Effector memory CD8-positive, alpha-beta T cell (primary cell): ENCODE measurements at regions not wholly inside any gene's neighbourhood (a gene's known extent, or its start where the extent isn't known, plus 50 kb on each side); places are given as distances from the start of the nearest gene placed in this dataset.

Experiments
- ATAC-seq: fragments of 150-1000 bp; cut with Tn5 transposase; replicated peaks from 2 replicates; pipeline ENCODE4 v1.10.0; 2021; ENCODE audit warnings: mild to moderate bottlenecking, moderate library complexity
- DNase-seq, 3 experiments: peaks; one replicate each; pipeline ENCODE4 v3.0.0; 2021
- H3K27ac Mint-ChIP-seq, 2 donors: one replicate each; pipeline ENCODE4 v1.8.0; 2022; ENCODE audit warnings: mild to moderate bottlenecking in 2 of 2, mixed read lengths in 2 of 2, moderate library complexity in 2 of 2
- H3K27me3 Mint-ChIP-seq, 2 donors: one replicate each; pipeline ENCODE4 v1.8.0; 2022; ENCODE audit warnings: mixed read lengths in 2 of 2
- H3K36me3 Mint-ChIP-seq: one replicate; pipeline ENCODE4 v1.8.0; 2022; ENCODE audit warnings: mild to moderate bottlenecking, moderate library complexity, mixed read lengths; ENCODE audit not compliant: insufficient read depth
- H3K4me1 Mint-ChIP-seq, 2 donors: one replicate each; pipeline ENCODE4 v1.8.0; 2022; ENCODE audit warnings: low read depth in 2 of 2, mixed read lengths in 2 of 2
- H3K4me3 Mint-ChIP-seq, 2 donors: one replicate each; pipeline ENCODE4 v1.8.0; 2022; ENCODE audit warnings: mild to moderate bottlenecking in 2 of 2, mixed read lengths in 2 of 2, moderate library complexity in 2 of 2
- H3K9me3 Mint-ChIP-seq, 2 donors: one replicate each; pipeline ENCODE4 v1.8.0; 2022; ENCODE audit warnings: mixed read lengths in 2 of 2

- ATAC-seq (no peak), DNase-seq (no peak)
- Mint-ChIP-seq H3K27ac (no peak overlapping the region), H3K36me3 (no peaks in the 10 kb centered on the region), H3K27me3 (no peaks in the 10 kb centered on the region), H3K4me1 (peaks cover 0 to 4% of the 10 kb centered on the region in 2 donors), H3K4me3 (no peak overlapping the region), H3K9me3 (peaks cover 0 to 9% of the 10 kb centered on the region in 2 donors)
Measured at GRCh38 chr10:62715383-62715782, 89.1 kb upstream of the ADO start.

DNA sequence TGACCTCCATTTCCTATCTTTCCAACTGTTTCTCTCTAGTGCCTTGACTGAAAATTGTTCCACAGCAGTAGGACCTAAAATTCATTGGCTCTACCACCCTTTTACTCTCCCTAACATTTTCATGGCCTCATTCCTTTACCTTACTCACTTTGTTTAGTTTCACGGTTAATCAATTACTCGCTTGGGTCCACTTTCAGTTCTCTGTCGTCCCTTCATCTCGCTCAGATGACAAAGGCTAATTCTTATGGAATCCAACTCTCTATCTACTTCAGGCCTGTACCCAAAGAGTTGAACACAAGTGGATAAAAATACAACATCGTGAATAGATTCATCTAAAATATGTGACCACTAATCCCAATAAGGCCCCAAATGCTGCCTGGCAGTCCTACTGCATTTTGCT lies 85.9 kb upstream of the ADO start:
- no peak overlapping the region for H3K27ac Mint-ChIP-seq
- no peaks in the 10 kb centered on the region for H3K9me3 Mint-ChIP-seq
- H3K27me3 Mint-ChIP-seq: no peaks in the 10 kb centered on the region
- ATAC-seq (no peak), DNase-seq (no peak)
- H3K36me3 Mint-ChIP-seq: no peaks in the 10 kb centered on the region
- no peak overlapping the region for H3K4me3 Mint-ChIP-seq
- peaks cover 0 to 4% of the 10 kb centered on the region in 2 donors for H3K4me1 Mint-ChIP-seq

GRCh38 chr10:62719061-62719460 lies 85.5 kb upstream of the ADO start:
- peaks cover 0 to 4% of the 10 kb centered on the region in 2 donors for H3K4me1 Mint-ChIP-seq
- ATAC-seq (no peak), DNase-seq (no peak)
- no peak overlapping the region for H3K27ac Mint-ChIP-seq
- H3K36me3 Mint-ChIP-seq: no peaks in the 10 kb centered on the region
- no peaks in the 10 kb centered on the region for H3K9me3 Mint-ChIP-seq
- no peak overlapping the region for H3K4me3 Mint-ChIP-seq
- no peaks in the 10 kb centered on the region for H3K27me3 Mint-ChIP-seq

- DNase-seq: no peak
- no peak for ATAC-seq
- H3K27me3 Mint-ChIP-seq: no peaks in the 10 kb centered on the region
- no peaks in the 10 kb centered on the region for H3K9me3 Mint-ChIP-seq
- no peaks in the 10 kb centered on the region for H3K36me3 Mint-ChIP-seq
- peaks cover 5% of the 10 kb centered on the region in 2 donors for H3K4me1 Mint-ChIP-seq
- no peak overlapping the region for H3K27ac Mint-ChIP-seq
- no peak overlapping the region for H3K4me3 Mint-ChIP-seq
Measured at GRCh38 chr10:62721687-62722086, 82.8 kb upstream of the ADO start.

GRCh38 chr10:62723375-62723774 lies 81.1 kb upstream of the ADO start:
- Mint-ChIP-seq H3K9me3 (no peaks in the 10 kb centered on the region), H3K27ac (no peak overlapping the region), H3K36me3 (no peaks in the 10 kb centered on the region), H3K4me3 (no peak overlapping the region), H3K4me1 (peaks cover 5% of the 10 kb centered on the region in 2 donors), H3K27me3 (no peaks in the 10 kb centered on the region)
- DNase-seq (no peak), ATAC-seq (no peak)

DNA sequence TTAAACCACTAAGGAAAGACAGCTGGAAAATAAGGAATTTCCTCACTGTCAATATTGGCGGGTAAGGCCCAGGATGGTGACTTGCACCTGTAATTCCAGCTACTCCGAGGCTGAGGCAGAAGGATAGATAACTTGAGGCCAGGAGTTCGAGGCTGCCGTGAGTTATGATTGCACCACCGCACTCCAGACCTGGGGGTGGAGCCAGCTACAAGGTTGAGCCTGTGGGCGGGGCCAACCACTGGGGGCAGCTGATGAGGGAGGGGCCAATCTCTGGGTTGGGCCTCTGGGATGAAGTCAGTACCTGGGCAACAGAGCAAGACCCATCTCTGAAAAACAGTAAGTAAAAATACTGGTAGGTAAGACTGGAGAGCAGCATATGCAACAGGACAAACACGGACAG lies 80.1 kb upstream of the ADO start:
- DNase-seq: no peak
- no peak overlapping the region for H3K4me3 Mint-ChIP-seq
- H3K36me3 Mint-ChIP-seq: no peaks in the 10 kb centered on the region
- no peak for ATAC-seq
- H3K27ac Mint-ChIP-seq: no peak overlapping the region
- peaks cover 10 to 11% of the 10 kb centered on the region in 2 donors for H3K4me1 Mint-ChIP-seq
- H3K9me3 Mint-ChIP-seq: no peaks in the 10 kb centered on the region
- no peaks in the 10 kb centered on the region for H3K27me3 Mint-ChIP-seq

- Mint-ChIP-seq H3K4me3 (no peak overlapping the region), H3K4me1 (peaks cover 10 to 11% of the 10 kb centered on the region in 2 donors), H3K9me3 (no peaks in the 10 kb centered on the region), H3K36me3 (no peaks in the 10 kb centered on the region), H3K27ac (peak overlapping the region in 1 of 2 donors; percentile 49), H3K27me3 (no peaks in the 10 kb centered on the region)
- DNase-seq: no peak
- peak; percentile 16 for ATAC-seq
Measured at GRCh38 chr10:62726142-62726541, 78.4 kb upstream of the ADO start.

DNA sequence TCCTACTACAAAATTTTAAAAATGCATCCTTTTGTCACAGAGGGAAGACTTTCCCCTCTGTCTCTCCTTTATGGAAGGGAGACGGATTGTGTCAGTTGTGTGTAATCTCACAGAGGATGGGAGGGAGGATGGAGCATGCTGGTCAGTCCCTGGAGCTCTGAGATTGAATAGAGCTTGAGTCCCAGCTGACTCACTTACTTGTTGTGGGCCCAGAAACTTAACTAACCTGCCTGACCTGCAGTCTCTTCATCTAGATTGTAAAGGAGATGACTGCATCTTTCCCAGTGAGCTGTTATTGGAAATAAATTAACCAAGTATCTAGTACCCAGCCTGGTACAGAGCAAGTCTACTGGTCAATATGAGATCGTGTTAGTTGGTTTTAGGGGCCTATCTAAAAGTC lies 77.9 kb upstream of the ADO start:
- Mint-ChIP-seq H3K4me1 (peaks cover 10 to 11% of the 10 kb centered on the region in 2 donors), H3K9me3 (no peaks in the 10 kb centered on the region), H3K36me3 (no peaks in the 10 kb centered on the region), H3K4me3 (no peak overlapping the region), H3K27ac (peak overlapping the region in 1 of 2 donors; percentile 49), H3K27me3 (no peaks in the 10 kb centered on the region)
- DNase-seq (no peak), ATAC-seq (no peak)

GRCh38 chr10:62727934-62728333 lies 76.6 kb upstream of the ADO start:
- Mint-ChIP-seq H3K27me3 (no peaks in the 10 kb centered on the region), H3K27ac (peak overlapping the region in 1 of 2 donors; percentile 27), H3K9me3 (no peaks in the 10 kb centered on the region), H3K4me3 (no peak overlapping the region), H3K4me1 (peaks cover 10 to 18% of the 10 kb centered on the region in 2 donors), H3K36me3 (no peaks in the 10 kb centered on the region)
- DNase-seq (no peak), ATAC-seq (no peak)

DNA sequence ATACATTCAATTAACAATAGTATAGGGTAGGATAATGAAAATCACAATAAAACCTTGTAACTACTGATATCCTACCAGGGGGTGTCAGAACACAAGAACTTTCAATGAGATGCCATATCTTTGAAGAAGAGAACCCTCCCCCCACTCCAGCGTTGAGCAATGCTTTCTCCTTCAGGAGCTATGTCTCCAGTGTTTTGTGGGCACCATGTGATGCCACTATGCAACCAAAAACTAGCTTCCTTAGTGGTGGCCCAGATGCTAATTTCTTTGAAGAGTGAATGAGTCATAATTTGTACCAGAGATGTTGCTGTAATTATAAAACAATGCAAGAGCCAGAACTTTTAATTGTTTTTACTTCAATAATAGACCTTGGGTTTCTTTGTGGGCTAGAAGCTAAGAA lies 76.0 kb upstream of the ADO start:
- H3K4me1 Mint-ChIP-seq: peaks cover 10 to 18% of the 10 kb centered on the region in 2 donors
- H3K27ac Mint-ChIP-seq: peak overlapping the region in 1 of 2 donors; percentile 27
- peak; percentile 18 for ATAC-seq

DNA sequence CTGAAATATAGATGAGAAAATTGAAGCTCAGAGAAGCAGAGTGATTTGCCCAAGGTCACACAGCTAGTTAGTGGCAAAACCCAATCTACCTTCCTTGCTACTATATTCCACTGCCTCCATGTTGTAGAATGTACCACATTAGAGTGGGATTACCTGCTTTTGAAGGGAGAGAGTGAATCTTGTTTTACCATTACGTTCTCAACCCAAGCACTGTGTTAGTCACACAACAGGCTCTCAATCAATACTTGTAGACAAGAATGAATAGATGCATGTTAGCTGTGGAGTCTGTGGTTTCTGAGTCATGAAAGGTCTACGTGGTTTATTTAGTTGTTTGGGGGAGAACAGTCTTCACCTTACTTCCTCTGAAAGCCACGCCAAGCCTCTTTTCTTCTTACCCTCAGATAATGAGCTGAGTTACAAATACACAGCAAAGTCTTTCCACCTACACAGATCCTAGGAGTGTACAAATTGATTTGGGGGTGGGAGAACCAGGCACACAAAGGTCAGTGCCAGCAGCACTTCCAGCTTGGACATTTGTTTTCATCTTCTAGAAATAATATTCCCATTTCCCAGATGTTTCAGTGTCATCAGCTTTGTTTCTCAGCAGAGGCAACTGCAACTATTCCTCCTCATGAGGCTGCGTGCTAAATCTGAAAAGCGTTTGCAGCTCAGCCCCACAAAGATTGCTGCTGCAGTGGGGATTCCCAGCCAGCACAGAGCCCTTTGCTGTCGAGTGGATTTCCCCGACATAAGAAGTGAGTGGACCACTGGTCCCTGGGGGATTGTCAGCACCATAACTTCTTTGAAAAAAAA lies 71.5 kb upstream of the ADO start:
- DNase-seq (peak; percentile 46 to 57 (median 50)), ATAC-seq (peak; percentile 88)
- Mint-ChIP-seq H3K27me3 (no peaks in the 10 kb centered on the region), H3K4me1 (peaks cover 4 to 13% of the 10 kb centered on the region in 2 donors), H3K36me3 (peaks cover 2% of the 10 kb centered on the region), H3K4me3 (no peak overlapping the region), H3K27ac (no peak overlapping the region), H3K9me3 (no peaks in the 10 kb centered on the region)

More for the DNA sequence above, 76.0 kb upstream of the ADO start:
- peaks cover 2% of the 10 kb centered on the region for H3K36me3 Mint-ChIP-seq
- H3K9me3 Mint-ChIP-seq: no peaks in the 10 kb centered on the region
- no peak overlapping the region for H3K4me3 Mint-ChIP-seq
- no peak for DNase-seq
- no peaks in the 10 kb centered on the region for H3K27me3 Mint-ChIP-seq

GRCh38 chr10:62733654-62734293 lies 70.7 kb upstream of the ADO start:
- no peaks in the 10 kb centered on the region for H3K27me3 Mint-ChIP-seq
- no peaks in the 10 kb centered on the region for H3K9me3 Mint-ChIP-seq
- H3K36me3 Mint-ChIP-seq: peaks cover 2% of the 10 kb centered on the region
- no peak overlapping the region for H3K27ac Mint-ChIP-seq
- ATAC-seq: peak; percentile 5
- no peak for DNase-seq
- H3K4me1 Mint-ChIP-seq: peaks cover under 1 to 13% of the 10 kb centered on the region in 2 donors
- H3K4me3 Mint-ChIP-seq: no peak overlapping the region

GRCh38 chr10:62734781-62735463 lies 69.6 kb upstream of the ADO start:
- no peak overlapping the region for H3K27ac Mint-ChIP-seq
- ATAC-seq: no peak
- no peaks in the 10 kb centered on the region for H3K27me3 Mint-ChIP-seq
- peaks cover 2% of the 10 kb centered on the region for H3K36me3 Mint-ChIP-seq
- no peak overlapping the region for H3K4me3 Mint-ChIP-seq
- DNase-seq: no peak
- H3K9me3 Mint-ChIP-seq: no peaks in the 10 kb centered on the region
- H3K4me1 Mint-ChIP-seq: peaks cover 0 to 8% of the 10 kb centered on the region in 2 donors
